NCI-H446 treated with DMSO at 0.1 percent for 48 hours (cell line): ENCODE measurements at regions not wholly inside any gene's neighbourhood (a gene's known extent, or its start where the extent isn't known, plus 50 kb on each side); places are given as distances from the start of the nearest gene placed in this dataset.
A peak's percentile ranks its signal among the peaks of the same experiment; 100 is the strongest.

ENCODE experiments used
- DNase-seq: peaks from one replicate; lab custom pipeline; 2025; lab: John Stamatoyannopoulos, UW

- DNase-seq, result no peak
Measured at GRCh38 chr3:70561796-70562195, 249.4 kb upstream of the MDFIC2 start.

DNA sequence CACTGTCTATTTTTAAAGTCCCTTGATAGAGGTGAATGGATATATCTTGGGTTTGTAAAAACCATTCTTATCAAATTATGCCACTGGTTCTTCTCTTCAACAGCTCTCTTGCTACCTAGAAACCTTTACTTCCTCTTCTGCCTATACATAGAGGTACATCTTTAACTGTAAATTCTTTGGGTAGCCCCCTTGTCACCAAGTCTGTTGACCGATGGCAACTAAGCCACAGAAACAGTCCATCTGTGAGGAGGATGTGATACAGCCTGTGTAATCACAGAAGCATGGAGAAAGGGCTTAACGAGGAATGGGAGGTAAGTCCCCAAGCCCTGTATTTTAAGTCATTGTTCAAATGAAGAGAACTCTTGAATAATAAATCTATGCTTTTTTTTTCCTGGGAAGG lies 246.5 kb upstream of the MDFIC2 start:
- no peak for DNase-seq

DNA sequence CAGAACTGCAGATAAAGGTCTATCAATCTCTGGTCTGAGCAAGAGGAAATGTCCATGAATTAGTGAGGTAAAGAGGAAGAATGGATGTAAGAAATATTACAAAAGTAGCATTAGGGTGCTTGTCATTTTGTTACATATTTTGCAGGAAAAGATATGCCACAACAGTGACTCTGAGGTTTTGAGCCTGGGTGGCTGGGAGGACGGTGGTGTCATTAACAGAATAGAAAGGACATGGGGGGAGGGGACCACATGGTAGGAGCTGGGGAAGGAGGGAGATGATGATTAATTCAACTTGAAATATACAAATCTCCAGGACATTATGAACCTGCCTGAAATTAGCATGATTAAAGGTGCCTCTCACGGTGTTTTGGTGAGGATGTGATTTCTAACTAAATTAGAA lies 245.5 kb upstream of the MDFIC2 start:
- no peak for DNase-seq

DNA sequence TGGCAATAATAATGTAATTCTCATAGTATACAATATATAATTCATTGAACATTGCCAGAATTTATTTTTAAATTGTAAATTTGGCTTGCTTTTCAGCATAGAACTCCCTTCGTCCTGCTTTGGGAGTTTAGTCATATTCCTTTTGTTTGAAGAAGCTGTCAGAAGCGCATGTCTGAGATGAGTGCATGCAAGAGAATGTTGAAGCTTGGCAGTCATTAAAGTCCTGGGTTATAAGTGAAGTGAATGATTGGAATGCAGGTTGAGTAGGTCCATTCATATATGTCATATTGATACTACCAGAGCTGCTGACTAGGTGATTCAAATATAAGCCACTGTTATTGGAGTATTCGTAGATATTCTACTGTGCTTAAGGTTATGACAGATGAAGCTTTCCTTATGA lies 243.6 kb upstream of the MDFIC2 start:
- no peak for DNase-seq

DNA sequence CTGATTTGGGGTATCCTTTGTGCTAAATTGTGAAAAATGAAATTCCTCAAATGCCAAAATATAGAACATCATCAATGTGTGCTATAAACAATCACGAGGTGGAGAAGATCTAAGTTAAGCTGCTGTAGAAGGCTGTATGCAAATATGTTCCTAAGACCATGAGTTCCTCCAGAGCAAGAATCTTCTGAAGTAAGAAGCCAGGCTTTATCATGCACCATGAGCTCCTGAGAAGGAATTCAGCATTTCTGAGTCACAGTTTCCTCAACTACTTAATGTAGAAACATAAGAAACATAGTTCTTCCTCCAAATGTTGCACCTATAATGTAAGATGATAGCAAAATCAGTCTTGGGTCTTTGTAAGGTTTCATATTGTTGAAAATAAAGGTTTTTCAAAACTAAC lies 241.7 kb upstream of the MDFIC2 start:
- DNase-seq, result no peak

DNA sequence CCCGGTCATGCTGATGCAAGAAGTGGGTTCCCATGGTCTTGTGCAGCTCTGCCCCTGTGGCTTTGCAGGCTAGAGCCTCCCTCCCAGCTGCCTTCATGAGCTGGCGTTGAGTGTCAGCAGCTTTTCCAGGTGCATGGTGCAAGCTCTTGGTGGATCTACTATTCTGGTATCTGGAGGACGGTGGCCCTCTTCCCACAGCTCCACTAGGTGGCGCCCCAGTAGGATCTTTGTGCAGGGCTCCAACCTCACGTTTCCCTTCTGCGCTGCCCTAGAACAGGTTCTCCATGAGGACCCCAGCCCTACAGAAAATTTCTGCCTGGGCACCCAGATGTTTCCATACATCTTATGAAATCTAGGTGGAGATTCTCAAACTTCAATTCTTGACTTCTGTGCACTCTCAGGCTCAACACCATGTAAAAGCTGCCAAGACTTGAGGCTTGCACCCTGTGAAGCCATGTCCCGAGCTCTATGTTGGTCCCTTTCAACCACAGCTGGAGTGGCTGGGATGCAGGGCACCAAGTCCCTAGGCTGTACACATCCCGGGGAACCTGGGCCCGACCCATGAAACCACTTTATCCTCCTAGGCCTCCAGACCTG lies 238.4 kb upstream of the MDFIC2 start:
- DNase-seq, result no peak

DNA sequence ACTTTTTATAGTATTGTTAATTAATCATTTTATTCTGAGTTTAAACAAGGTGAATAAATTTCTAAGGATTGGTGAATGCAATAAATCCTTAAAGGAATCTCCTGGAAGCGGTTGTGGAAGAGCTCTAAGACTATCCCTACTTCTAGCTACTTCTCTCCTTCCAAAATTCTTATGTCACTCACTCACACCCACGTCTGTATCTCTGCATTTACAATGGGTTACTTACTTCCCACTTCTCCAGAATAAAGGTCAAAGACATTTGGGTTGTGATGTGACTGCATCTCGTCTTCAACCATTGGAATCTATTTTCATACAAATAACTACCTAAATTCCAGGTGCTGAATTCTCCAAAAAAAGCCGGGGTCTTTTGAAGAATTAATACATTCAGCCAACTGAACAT lies 234.2 kb upstream of the MDFIC2 start:
- DNase-seq, result no peak

GRCh38 chr3:70543493-70543892 lies 231.1 kb upstream of the MDFIC2 start:
- DNase-seq, result no peak

DNA sequence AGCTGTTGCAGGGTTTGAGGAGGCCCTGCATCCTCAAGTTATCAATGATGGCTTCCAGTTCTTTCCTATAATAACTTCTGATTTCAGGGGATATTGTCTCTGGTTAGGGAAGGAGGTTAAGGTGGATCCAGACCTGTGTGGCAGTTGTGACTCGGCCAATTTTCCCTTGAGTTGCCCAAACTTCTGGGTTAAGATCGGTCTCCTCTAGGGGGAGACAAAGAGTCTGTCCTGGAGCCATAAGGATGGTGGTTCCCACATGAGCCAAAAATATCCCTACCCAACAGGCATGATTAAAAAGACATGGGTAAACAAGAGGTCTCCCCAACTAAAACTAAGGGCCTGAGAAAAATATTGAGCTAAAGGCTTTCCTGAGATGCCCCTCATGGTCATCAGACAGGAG lies 227.5 kb upstream of the MDFIC2 start:
- DNase-seq, result no peak

GRCh38 chr3:70532806-70533205 lies 220.4 kb upstream of the MDFIC2 start:
- DNase-seq, result no peak

GRCh38 chr3:70531838-70532489 lies 219.5 kb upstream of the MDFIC2 start:
- DNase-seq, result no peak

- DNase-seq, result no peak
Measured at GRCh38 chr3:70531063-70531657, 218.7 kb upstream of the MDFIC2 start.

- DNase-seq, result no peak
Measured at GRCh38 chr3:70530626-70531025, 218.2 kb upstream of the MDFIC2 start.

DNA sequence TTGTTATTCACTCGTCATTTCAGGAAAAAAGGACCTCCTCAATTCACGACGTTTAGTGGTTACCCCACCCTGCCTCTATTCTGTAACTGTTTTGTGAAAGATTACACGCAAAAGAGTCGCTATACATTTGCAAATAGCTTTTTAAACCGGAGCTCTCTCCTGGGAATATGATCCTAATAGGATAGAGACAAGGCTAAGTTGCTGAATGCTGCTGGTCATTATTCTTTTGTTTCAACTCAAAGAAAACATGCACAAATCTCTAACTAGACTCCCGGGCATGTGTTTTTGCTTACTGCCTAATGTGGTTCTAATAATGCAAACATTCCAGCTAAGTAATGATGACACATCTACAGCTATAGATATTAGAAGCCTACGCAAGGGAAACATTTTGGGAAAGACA lies 214.6 kb upstream of the MDFIC2 start:
- no peak for DNase-seq

DNA sequence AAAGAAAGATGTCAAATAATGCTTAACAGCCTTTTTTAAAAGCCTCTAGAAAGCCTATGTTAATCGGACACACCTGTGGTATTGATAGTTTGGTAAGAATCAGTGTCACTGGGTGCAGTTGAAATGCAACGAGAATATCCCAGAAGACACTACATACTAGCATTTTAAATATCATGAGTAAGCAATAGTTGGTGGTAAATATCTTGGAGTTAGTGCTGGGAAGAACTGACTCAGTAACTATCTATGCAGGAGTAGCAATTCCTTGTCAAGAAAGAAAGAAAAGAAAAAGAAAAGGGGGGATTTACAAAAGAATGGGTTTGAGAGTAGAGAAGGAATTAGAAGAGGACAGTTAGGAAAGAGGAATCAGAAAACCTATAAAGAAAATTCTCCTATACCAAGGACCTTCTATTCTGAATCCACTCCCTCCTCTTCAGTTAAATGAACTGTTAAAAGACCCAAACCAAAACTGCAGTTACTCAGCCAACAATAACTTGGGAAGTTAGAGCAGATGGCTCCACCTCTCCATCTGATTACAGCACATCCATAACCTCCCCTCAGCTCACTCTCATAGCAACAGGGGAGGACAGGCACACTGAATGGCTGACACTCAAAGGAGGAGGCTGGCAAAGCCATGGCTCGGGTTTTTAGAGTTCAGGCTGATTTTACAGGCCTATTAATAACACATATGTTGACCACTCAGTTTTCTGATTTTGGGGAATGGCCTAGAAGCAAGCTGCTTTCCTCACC lies 207.6 kb upstream of the MDFIC2 start:
- DNase-seq, result peak; percentile 43

GRCh38 chr3:70519026-70519425 lies 206.6 kb upstream of the MDFIC2 start:
- no peak for DNase-seq

DNA sequence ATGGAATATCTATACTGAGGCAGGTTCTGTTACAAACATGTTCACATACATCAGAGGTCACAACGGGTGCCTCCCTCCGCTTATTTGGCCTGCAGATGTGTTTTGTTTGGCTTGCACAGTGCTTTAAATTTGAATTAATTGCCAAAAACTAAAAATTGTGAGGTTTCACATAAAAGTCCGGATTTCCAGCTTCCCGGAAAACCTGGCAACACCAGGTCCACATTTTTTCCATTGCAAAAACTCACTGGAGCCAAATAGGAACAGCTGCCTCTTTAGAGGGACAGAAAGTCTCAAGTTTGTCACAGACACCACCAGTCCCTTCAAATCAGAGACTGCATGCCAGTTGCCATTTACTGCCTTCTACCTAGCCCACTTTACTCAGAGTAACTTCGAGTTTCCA lies 205.9 kb upstream of the MDFIC2 start:
- DNase-seq, result no peak

- DNase-seq, result no peak
Measured at GRCh38 chr3:70517124-70517890, 204.9 kb upstream of the MDFIC2 start.

- no peak for DNase-seq
Measured at GRCh38 chr3:70516076-70516475, 203.6 kb upstream of the MDFIC2 start.

DNA sequence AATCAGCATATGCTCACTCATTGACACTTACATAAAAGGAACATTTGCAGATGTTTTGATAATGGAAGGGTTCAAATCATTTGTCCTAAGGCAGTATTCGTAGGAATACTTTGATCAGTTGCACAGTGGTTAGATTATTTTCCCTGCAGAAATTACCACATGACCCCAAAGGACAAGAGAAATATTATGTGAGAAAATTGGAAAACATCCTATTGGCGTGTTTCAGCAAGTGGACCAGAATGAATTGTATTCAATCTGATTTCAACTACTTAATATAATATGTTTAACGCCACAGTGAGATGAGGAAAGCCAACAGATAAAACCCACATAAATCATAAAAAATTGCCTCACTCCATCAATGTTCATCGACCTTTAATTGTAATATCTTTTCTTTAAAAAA lies 195.0 kb upstream of the MDFIC2 start:
- no peak for DNase-seq

- DNase-seq, result no peak
Measured at GRCh38 chr3:70506775-70507174, 194.3 kb upstream of the MDFIC2 start.

- no peak for DNase-seq
Measured at GRCh38 chr3:70501561-70501960, 189.1 kb upstream of the MDFIC2 start.
